Endothelial cell of umbilical vein (primary cell): ENCODE measurements at regions not wholly inside any gene's neighbourhood (a gene's known extent, or its start where the extent isn't known, plus 50 kb on each side); places are given as distances from the start of the nearest gene placed in this dataset.

Experiments used
- BruUV-seq: library from RNA; stranded (reverse); fragments of 400-500 nt; replicated peaks from 2 replicates; lab custom pipeline; 2021; lab: Mats Ljungman, UMichigan
- CTCF ChIA-PET: fragments of 300-600, 350-600 bp; sonication (Branson Sonifier 250); formaldehyde crosslinking; loops from one replicate; lab custom pipeline; 2021; ENCODE audit warnings: antibody characterized with exemption, inconsistent platforms; lab: Charles Lee
- POLR2A ChIA-PET: fragments of 300-600, 350-600 bp; sonication (Branson Sonifier 250); formaldehyde crosslinking; loops from one replicate; lab custom pipeline; 2021; ENCODE audit warnings: antibody characterized with exemption, inconsistent platforms; lab: Charles Lee
- DNase-seq: peaks from one replicate; pipeline ENCODE4 v3.0.0-alpha.2; 2011; ENCODE audit warnings: low read depth, low spot score
- FAIRE-seq: peaks from 2 replicates; lab custom pipeline; 2011; peaks lifted over from hg19 to GRCh38; lab: Jason Lieb, UNC
- H2AFZ ChIP-seq: 2 replicates; pipeline ENCODE4 v1.6.0; 2012; ENCODE audit warnings: low read depth, low read length, control low read depth, inconsistent platforms
- H3K27ac ChIP-seq: 2 replicates; pipeline ENCODE4 v1.5.1; 2011; ENCODE audit warnings: low read depth, mild to moderate bottlenecking, control low read depth, low read length, moderate library complexity; ENCODE audit not compliant: insufficient read depth
- H3K27me3 ChIP-seq, 2 experiments: 2 replicates each; pipeline versions ENCODE4 v1.6.0 to v1.6.1; 2011; ENCODE audit warnings: low read length in 2 of 2, mixed read lengths in 1 of 2; ENCODE audit not compliant: control insufficient read depth in 2 of 2, insufficient read depth in 2 of 2
- H3K36me3 ChIP-seq, 2 experiments: 2 replicates in 1 of 2; 3 replicates in 1 of 2; pipeline ENCODE4 v1.5.1; 2011; ENCODE audit warnings: low read length in 2 of 2, mild to moderate bottlenecking in 1 of 2, moderate library complexity in 1 of 2; ENCODE audit not compliant: control insufficient read depth in 2 of 2, insufficient read depth in 2 of 2; ENCODE audit errors: extremely low read depth in 1 of 2
- H3K4me1 ChIP-seq: 3 replicates; pipeline ENCODE4 v1.5.1; 2011; ENCODE audit warnings: mild to moderate bottlenecking, low read length; ENCODE audit not compliant: control insufficient read depth, insufficient read depth; ENCODE audit errors: extremely low read depth
- H3K4me2 ChIP-seq: 2 replicates; pipeline ENCODE4 v1.6.1; 2011; ENCODE audit warnings: low read length, control low read depth, mixed read lengths; ENCODE audit not compliant: insufficient read depth
- H3K4me3 ChIP-seq, 3 experiments: fragments of 200-600 bp in 1 of 3; sonication (generic), shearing (Covaris generic) in 1 of 3; replicated peaks in 1 of 3; 2 replicates each; pipeline ENCODE4 v1.5.1; 2011 to 2016; ENCODE audit warnings: control low read depth in 3 of 3, low read length in 3 of 3, mild to moderate bottlenecking in 2 of 3, inconsistent platforms in 1 of 3, low read depth in 1 of 3, moderate library complexity in 1 of 3; ENCODE audit not compliant: insufficient read depth in 1 of 3
- H3K79me2 ChIP-seq: 2 replicates; pipeline ENCODE4 v1.6.0; 2012; ENCODE audit warnings: low read length, inconsistent platforms; ENCODE audit not compliant: control insufficient read depth, insufficient read depth
- H3K9ac ChIP-seq: replicated peaks from 2 replicates; pipeline ENCODE3; 2011; ENCODE audit warnings: low read length, control low read depth; ENCODE audit not compliant: insufficient read depth; ENCODE audit errors: extremely low read depth
- H3K9me1 ChIP-seq: replicated peaks from 3 replicates; pipeline ENCODE4 v1.6.0; 2011; ENCODE audit warnings: mild to moderate bottlenecking, low read length; ENCODE audit not compliant: control insufficient read depth, insufficient read depth; ENCODE audit errors: extremely low read depth
- H3K9me3 ChIP-seq: replicated peaks from 2 replicates; pipeline ENCODE4 v1.5.1; 2012; ENCODE audit warnings: low read length, inconsistent platforms; ENCODE audit not compliant: control insufficient read depth, insufficient read depth
- H4K20me1 ChIP-seq: replicated peaks from 2 replicates; pipeline ENCODE3; 2011; ENCODE audit warnings: mild to moderate bottlenecking, low read length; ENCODE audit not compliant: control insufficient read depth, insufficient read depth; ENCODE audit errors: extremely low read depth
- EZH2 ChIP-seq: IDR thresholded peaks from 2 replicates; pipeline ENCODE4 v1.6.1; 2012; ENCODE audit warnings: borderline replicate concordance, low read depth, mild to moderate bottlenecking, moderate library complexity, low read length, inconsistent platforms; ENCODE audit not compliant: severe bottlenecking
- FOS ChIP-seq: IDR thresholded peaks from 2 replicates; pipeline ENCODE4 v1.6.1; 2011; ENCODE audit warnings: mild to moderate bottlenecking, low read length, moderate library complexity, borderline replicate concordance; ENCODE audit not compliant: insufficient read depth
- GATA2 ChIP-seq: IDR thresholded peaks from 2 replicates; pipeline ENCODE4 v1.7.0; 2011; ENCODE audit warnings: low read depth, mild to moderate bottlenecking, moderate library complexity, mixed read lengths, low read length; ENCODE audit not compliant: insufficient read length, insufficient read depth
- JUN ChIP-seq: IDR thresholded peaks from 2 replicates; pipeline ENCODE4 v1.6.1; 2011; ENCODE audit warnings: borderline replicate concordance, low read depth; ENCODE audit not compliant: insufficient read length, insufficient read depth
- MAX ChIP-seq: IDR thresholded peaks from 2 replicates; pipeline ENCODE4 v1.6.1; 2011; ENCODE audit not compliant: insufficient read depth, insufficient read length
- MYC ChIP-seq: IDR thresholded peaks from one replicate; pipeline ENCODE4 v1.6.1; 2011; ENCODE audit warnings: mild to moderate bottlenecking, low read depth, low read length
- POLR2A ChIP-seq: IDR thresholded peaks from 2 replicates; pipeline ENCODE4 v1.6.1; 2012; ENCODE audit warnings: low read depth, mild to moderate bottlenecking, control low read depth, low read length
- POLR2AphosphoS5 ChIP-seq: IDR thresholded peaks from 2 replicates; pipeline ENCODE4 v1.6.1; 2012; ENCODE audit warnings: low read depth, mild to moderate bottlenecking, control low read depth, low read length, moderate library complexity; ENCODE audit not compliant: insufficient read depth
- dilution Hi-C: fragments of 300-500 bp; cut with MboI; formaldehyde crosslinking; loops from one replicate; pipeline ENCODE4 v1.15.0; 2019; ENCODE audit warnings: low sequenced_read_pairs; ENCODE audit not compliant: extremely low pct_ligation_motif_present
- intact Hi-C: fragments of 100-400 bp; cut with micrococcal nuclease; formaldehyde crosslinking; loops from one replicate; pipeline ENCODE4 v1.10.0; 2022
- TF ChIP-seq, protein P1 (sequence below), 2 donors: IDR thresholded peaks; 1 replicate in 1 of 2; 2 replicates in 1 of 2; pipeline ENCODE4 v1.5.1; 2011; ENCODE audit warnings: low read length in 2 of 2, mild to moderate bottlenecking in 2 of 2, moderate library complexity in 2 of 2, control low read depth in 1 of 2, inconsistent platforms in 1 of 2, low read depth in 1 of 2; ENCODE audit not compliant: insufficient read depth in 1 of 2; ENCODE audit errors: extremely low read depth in 1 of 2

GRCh38 chr5:130975847-130976246, 189.2 kb downstream of the HINT1 start:
- no peaks in the 10 kb centered on the region for H3K9me1 ChIP-seq
- FAIRE-seq (no peak), DNase-seq (no peak)
- no peak overlapping the region for H3K27ac ChIP-seq
- ChIA-PET CTCF (no interaction called here), POLR2A (no interaction called here)
- H3K4me3 ChIP-seq: no peak overlapping the region
- H3K9me3 ChIP-seq: no peaks in the 10 kb centered on the region
- no peak for TF ChIP-seq FOS
- no peak for TF ChIP-seq EZH2
- TF ChIP-seq JUN: no peak
- no peak for TF ChIP-seq MYC
- TF ChIP-seq, protein P1, sequence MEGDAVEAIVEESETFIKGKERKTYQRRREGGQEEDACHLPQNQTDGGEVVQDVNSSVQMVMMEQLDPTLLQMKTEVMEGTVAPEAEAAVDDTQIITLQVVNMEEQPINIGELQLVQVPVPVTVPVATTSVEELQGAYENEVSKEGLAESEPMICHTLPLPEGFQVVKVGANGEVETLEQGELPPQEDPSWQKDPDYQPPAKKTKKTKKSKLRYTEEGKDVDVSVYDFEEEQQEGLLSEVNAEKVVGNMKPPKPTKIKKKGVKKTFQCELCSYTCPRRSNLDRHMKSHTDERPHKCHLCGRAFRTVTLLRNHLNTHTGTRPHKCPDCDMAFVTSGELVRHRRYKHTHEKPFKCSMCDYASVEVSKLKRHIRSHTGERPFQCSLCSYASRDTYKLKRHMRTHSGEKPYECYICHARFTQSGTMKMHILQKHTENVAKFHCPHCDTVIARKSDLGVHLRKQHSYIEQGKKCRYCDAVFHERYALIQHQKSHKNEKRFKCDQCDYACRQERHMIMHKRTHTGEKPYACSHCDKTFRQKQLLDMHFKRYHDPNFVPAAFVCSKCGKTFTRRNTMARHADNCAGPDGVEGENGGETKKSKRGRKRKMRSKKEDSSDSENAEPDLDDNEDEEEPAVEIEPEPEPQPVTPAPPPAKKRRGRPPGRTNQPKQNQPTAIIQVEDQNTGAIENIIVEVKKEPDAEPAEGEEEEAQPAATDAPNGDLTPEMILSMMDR (IDR thresholded peaks at IDR 0.05; ENCODE audit: extremely low read depth in 1 of 2, insufficient read depth in 1 of 2, low read depth in 1 of 2, low read length in 2 of 2): no peak
- no peak for TF ChIP-seq MAX
- TF ChIP-seq POLR2A: no peak
- no peak for TF ChIP-seq POLR2AphosphoS5
- no peak for TF ChIP-seq GATA2
- no peaks in the 10 kb centered on the region for H3K79me2 ChIP-seq
- no peak overlapping the region for H2AFZ ChIP-seq
- dilution Hi-C loops: no loop called here
- no peak overlapping the region for H3K9ac ChIP-seq
- H4K20me1 ChIP-seq: no peaks in the 10 kb centered on the region
- H3K27me3 ChIP-seq: no peaks in the 10 kb centered on the region
- intact Hi-C loops: no loop called here
- H3K4me2 ChIP-seq: no peak overlapping the region
- no peaks in the 10 kb centered on the region for H3K4me1 ChIP-seq
- no TSS peak for BruUV-seq
- no peaks in the 10 kb centered on the region for H3K36me3 ChIP-seq
